ENCODE measurements at regions not wholly inside any gene's neighbourhood (a gene's known extent, or its start where the extent isn't known, plus 50 kb on each side); places are given as distances from the start of the nearest gene placed in this dataset.

GRCh38 chr16:64892835-64893785, 228.8 kb downstream of the CDH11 start:
- intact Hi-C loops (cut with DNase I, micrococcal nuclease) = no loop called here
- Mint-ChIP-seq H3K27me3 (no peaks in the 10 kb centered on the region), H3K36me3 (ENCODE audit: low read depth) (no peaks in the 10 kb centered on the region), H3K4me3 (no peak overlapping the region), H3K4me1 (no peaks in the 10 kb centered on the region), H3K9me3 (ENCODE audit: low read depth) (peaks cover 9% of the 10 kb centered on the region), H3K27ac (no peak overlapping the region)
- ChIA-PET POLR2A (no interaction called here), CTCF (no interaction called here)
- ATAC-seq (no peak), DNase-seq (no peak)

DNA sequence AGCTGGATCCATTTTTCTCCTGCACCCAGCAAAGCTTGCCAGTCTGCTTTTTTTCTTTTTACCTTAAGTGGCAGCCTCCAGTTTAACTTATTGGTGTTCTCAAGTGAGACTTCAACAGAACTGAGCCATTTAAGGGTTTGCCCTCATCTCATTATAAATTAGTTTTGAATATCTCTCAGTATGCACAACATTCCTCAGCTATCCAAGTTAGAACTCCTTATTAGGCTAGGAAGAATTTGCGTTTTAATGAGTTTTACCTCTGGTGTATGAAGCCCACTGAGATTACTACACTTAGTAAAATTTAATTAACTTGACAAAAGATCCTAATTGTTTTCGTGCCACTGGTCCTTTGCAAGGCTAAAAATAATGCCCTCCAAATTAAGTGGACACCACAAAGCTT, 232.4 kb downstream of the CDH11 start:
- ChIA-PET POLR2A (no interaction called here), CTCF (interaction anchor here (0.7 kb wide), 1 partner anchor 19 kb away, joined by 3 read pairs; no protein-coding TSS in a partner anchor)
- no peak for DNase-seq
- H3K36me3 Mint-ChIP-seq (ENCODE audit: low read depth) = no peaks in the 10 kb centered on the region
- no peaks in the 10 kb centered on the region for H3K4me1 Mint-ChIP-seq
- intact Hi-C loops (cut with DNase I, micrococcal nuclease) = no loop called here
- no peak overlapping the region for H3K4me3 Mint-ChIP-seq
- no peaks in the 10 kb centered on the region for H3K27me3 Mint-ChIP-seq
- no peak for ATAC-seq
- H3K27ac Mint-ChIP-seq = no peak overlapping the region
- H3K9me3 Mint-ChIP-seq (ENCODE audit: low read depth) = peaks cover 8% of the 10 kb centered on the region

GRCh38 chr16:64887651-64888050, 234.2 kb downstream of the CDH11 start:
- intact Hi-C loops (cut with DNase I, micrococcal nuclease) = no loop called here
- no peaks in the 10 kb centered on the region for H3K4me1 Mint-ChIP-seq
- no peaks in the 10 kb centered on the region for H3K36me3 Mint-ChIP-seq (ENCODE audit: low read depth)
- H3K27ac Mint-ChIP-seq = no peak overlapping the region
- ATAC-seq (no peak), DNase-seq (no peak)
- POLR2A ChIA-PET = no interaction called here
- CTCF ChIA-PET = no interaction called here
- H3K9me3 Mint-ChIP-seq (ENCODE audit: low read depth) = peaks cover 10% of the 10 kb centered on the region
- H3K4me3 Mint-ChIP-seq = no peak overlapping the region
- H3K27me3 Mint-ChIP-seq = no peaks in the 10 kb centered on the region

DNA sequence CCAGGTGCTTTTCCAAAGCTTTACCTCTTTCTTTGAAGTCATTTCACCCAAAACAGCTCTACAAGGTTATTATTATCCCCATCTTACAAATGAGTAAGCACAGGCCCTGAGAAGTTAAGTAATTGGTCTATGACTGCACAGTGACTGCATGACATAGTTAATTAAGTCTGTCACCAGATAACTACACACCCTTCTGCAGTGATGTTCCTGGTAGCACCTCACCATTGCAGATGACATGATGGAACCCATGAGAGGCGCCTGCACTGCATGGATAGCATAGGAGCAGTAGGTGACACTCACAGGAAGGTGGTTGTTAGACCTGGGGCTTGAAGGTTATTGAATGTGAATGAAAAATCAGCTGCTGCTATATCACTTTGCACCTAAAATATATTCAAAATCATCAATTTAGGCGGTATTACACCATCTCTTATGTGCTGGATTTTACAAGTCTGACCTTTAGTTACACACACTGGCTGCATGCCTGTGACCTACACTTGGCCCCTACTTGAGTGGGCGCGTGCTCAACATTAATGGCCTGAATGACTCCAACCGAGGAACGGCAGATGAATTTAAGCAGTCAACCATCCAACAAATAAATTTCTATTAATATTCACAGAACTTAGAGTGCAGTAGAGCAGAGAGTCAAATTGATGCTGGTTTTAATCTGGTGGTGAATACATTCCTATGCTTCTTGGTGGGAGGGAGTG, 239.6 kb downstream of the CDH11 start:
- no peak overlapping the region for H3K27ac Mint-ChIP-seq
- no peaks in the 10 kb centered on the region for H3K4me1 Mint-ChIP-seq
- H3K36me3 Mint-ChIP-seq (ENCODE audit: low read depth) = no peaks in the 10 kb centered on the region
- DNase-seq = no peak
- H3K4me3 Mint-ChIP-seq = no peak overlapping the region
- CTCF ChIA-PET = no interaction called here
- peaks cover 8% of the 10 kb centered on the region for H3K9me3 Mint-ChIP-seq (ENCODE audit: low read depth)
- no peak for ATAC-seq
- POLR2A ChIA-PET = no interaction called here
- intact Hi-C loops (cut with DNase I, micrococcal nuclease) = no loop called here
- no peaks in the 10 kb centered on the region for H3K27me3 Mint-ChIP-seq

GRCh38 chr16:64880994-64881393, 240.9 kb downstream of the CDH11 start:
- Mint-ChIP-seq H3K9me3 (ENCODE audit: low read depth) (peaks cover 6% of the 10 kb centered on the region), H3K36me3 (ENCODE audit: low read depth) (no peaks in the 10 kb centered on the region), H3K4me1 (no peaks in the 10 kb centered on the region), H3K27ac (no peak overlapping the region), H3K27me3 (no peaks in the 10 kb centered on the region), H3K4me3 (no peak overlapping the region)
- intact Hi-C loops (cut with DNase I, micrococcal nuclease) = no loop called here
- ChIA-PET CTCF (no interaction called here), POLR2A (no interaction called here)
- DNase-seq (no peak), ATAC-seq (no peak)

- no peaks in the 10 kb centered on the region for H3K4me1 Mint-ChIP-seq
- no peak overlapping the region for H3K4me3 Mint-ChIP-seq
- POLR2A ChIA-PET = no interaction called here
- CTCF ChIA-PET = no interaction called here
- H3K27me3 Mint-ChIP-seq = no peaks in the 10 kb centered on the region
- intact Hi-C loops (cut with DNase I, micrococcal nuclease) = no loop called here
- H3K36me3 Mint-ChIP-seq (ENCODE audit: low read depth) = no peaks in the 10 kb centered on the region
- no peak for DNase-seq
- ATAC-seq = no peak
- peaks cover 10% of the 10 kb centered on the region for H3K9me3 Mint-ChIP-seq (ENCODE audit: low read depth)
- no peak overlapping the region for H3K27ac Mint-ChIP-seq
These were observed 241.9 kb downstream of the CDH11 start for GRCh38 chr16:64880006-64880405.

DNA sequence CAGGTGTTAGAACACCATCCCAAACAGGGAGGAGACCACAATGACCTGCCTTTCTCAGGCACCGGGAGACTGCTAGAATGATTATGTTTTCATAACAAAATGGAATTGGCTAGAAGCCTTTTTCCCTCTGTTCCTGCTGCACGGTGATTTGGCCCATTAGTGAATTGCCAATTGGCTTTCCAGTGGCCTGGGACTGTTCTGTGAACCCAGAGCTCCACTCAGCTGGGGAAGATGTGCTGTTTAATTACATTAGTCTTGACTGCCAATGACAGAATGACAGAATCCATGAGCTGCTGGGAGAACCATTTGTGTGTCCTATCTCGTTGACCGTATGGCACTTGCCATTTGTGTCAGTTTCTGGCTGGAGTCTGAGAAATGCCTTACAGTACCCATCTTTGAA, 242.9 kb downstream of the CDH11 start:
- DNase-seq (no peak), ATAC-seq (no peak)
- ChIA-PET CTCF (no interaction called here), POLR2A (no interaction called here)
- intact Hi-C loops (cut with DNase I, micrococcal nuclease) = no loop called here
- Mint-ChIP-seq H3K27ac (no peak overlapping the region), H3K27me3 (no peaks in the 10 kb centered on the region), H3K36me3 (ENCODE audit: low read depth) (no peaks in the 10 kb centered on the region), H3K4me3 (no peak overlapping the region), H3K4me1 (no peaks in the 10 kb centered on the region), H3K9me3 (ENCODE audit: low read depth) (peaks cover 10% of the 10 kb centered on the region)

DNA sequence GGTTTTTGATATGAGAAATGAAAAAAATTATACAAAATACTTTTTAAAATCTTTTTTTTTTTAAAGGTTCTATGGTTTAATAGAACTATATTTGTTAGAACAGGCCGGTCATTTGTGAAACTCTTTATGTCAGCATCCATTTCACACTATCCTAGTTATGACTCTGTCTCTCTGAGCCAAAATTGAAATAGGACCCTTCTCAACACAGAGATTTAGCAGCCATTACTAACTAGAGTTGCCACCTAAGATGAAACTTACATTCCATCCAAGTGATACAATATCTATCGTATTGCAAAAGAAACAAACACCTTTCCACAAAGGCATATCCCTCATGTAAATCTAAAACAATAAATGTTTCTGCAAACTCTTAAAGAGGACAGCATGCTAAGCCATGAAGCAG, 249.8 kb downstream of the CDH11 start:
- Mint-ChIP-seq H3K9me3 (ENCODE audit: low read depth) (peaks cover 12% of the 10 kb centered on the region), H3K4me1 (no peaks in the 10 kb centered on the region), H3K36me3 (ENCODE audit: low read depth) (no peaks in the 10 kb centered on the region), H3K27ac (no peak overlapping the region), H3K27me3 (no peaks in the 10 kb centered on the region), H3K4me3 (no peak overlapping the region)
- intact Hi-C loops (cut with DNase I, micrococcal nuclease) = no loop called here
- POLR2A ChIA-PET = no interaction called here
- ATAC-seq = no peak
- CTCF ChIA-PET = no interaction called here
- DNase-seq = no peak

GRCh38 chr16:64870859-64871258, 251.0 kb downstream of the CDH11 start:
- H3K27me3 Mint-ChIP-seq = no peaks in the 10 kb centered on the region
- CTCF ChIA-PET = no interaction called here

GRCh38 chr16:64869781-64870180, 252.1 kb downstream of the CDH11 start:
- ATAC-seq (no peak), DNase-seq (no peak)
- CTCF ChIA-PET = no interaction called here
- H3K4me3 Mint-ChIP-seq = no peak overlapping the region
- intact Hi-C loops (cut with DNase I, micrococcal nuclease) = no loop called here
- POLR2A ChIA-PET = no interaction called here
- no peak overlapping the region for H3K27ac Mint-ChIP-seq
- no peaks in the 10 kb centered on the region for H3K36me3 Mint-ChIP-seq (ENCODE audit: low read depth)
- peaks cover 10% of the 10 kb centered on the region for H3K9me3 Mint-ChIP-seq (ENCODE audit: low read depth)
- no peaks in the 10 kb centered on the region for H3K4me1 Mint-ChIP-seq
- no peaks in the 10 kb centered on the region for H3K27me3 Mint-ChIP-seq

More at GRCh38 chr16:64870859-64871258, 251.0 kb downstream of the CDH11 start:
- intact Hi-C loops (cut with DNase I, micrococcal nuclease) = no loop called here
- ATAC-seq (no peak), DNase-seq (no peak)
- POLR2A ChIA-PET = no interaction called here
- Mint-ChIP-seq H3K4me3 (no peak overlapping the region), H3K4me1 (no peaks in the 10 kb centered on the region), H3K9me3 (ENCODE audit: low read depth) (peaks cover 14% of the 10 kb centered on the region), H3K27ac (no peak overlapping the region), H3K36me3 (ENCODE audit: low read depth) (no peaks in the 10 kb centered on the region)

- DNase-seq (no peak), ATAC-seq (no peak)
- CTCF ChIA-PET = interaction anchor here (0.6 kb wide), 1 partner anchor 704 kb away, joined by 3 read pairs; no protein-coding TSS in a partner anchor
- POLR2A ChIA-PET = no interaction called here
- H3K27ac Mint-ChIP-seq = no peak overlapping the region
- intact Hi-C loops (cut with DNase I, micrococcal nuclease) = no loop called here
- H3K27me3 Mint-ChIP-seq = no peaks in the 10 kb centered on the region
- peaks cover 7% of the 10 kb centered on the region for H3K9me3 Mint-ChIP-seq (ENCODE audit: low read depth)
- H3K4me3 Mint-ChIP-seq = no peak overlapping the region
- H3K36me3 Mint-ChIP-seq (ENCODE audit: low read depth) = no peaks in the 10 kb centered on the region
- no peaks in the 10 kb centered on the region for H3K4me1 Mint-ChIP-seq
These were observed 255.8 kb downstream of the CDH11 start for GRCh38 chr16:64866021-64866420.

DNA sequence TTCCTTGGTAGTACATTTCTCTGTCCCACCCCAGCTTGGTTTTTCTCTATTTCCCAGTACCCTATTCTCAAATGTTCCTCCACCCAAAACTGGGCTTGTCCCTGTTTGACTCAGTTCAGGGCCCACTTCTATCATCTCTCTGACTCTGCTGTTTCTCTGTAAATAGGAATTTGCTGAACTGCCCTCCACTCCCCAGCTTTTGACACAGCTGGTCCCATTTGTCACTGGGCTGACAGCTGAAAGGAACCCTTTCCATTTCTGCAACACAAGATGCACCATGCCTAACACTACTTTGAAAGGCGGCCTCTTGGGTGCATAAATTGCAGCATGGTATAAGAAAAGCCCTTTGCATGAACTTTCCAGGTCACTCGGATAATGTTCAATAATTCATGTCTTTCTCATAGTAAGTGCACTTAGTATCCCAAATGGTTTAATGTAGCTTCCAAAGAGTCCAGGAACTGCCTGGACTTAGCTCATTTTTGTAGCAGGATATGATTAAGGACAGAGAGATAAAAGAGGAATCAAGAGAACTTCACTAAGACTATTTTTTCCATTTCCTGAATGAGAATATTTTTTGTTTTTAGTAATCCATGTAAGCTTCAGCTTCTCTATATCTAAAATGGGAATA, 256.7 kb downstream of the CDH11 start:
- H3K36me3 Mint-ChIP-seq (ENCODE audit: low read depth) = no peaks in the 10 kb centered on the region
- CTCF ChIA-PET = no interaction called here
- peaks cover 10% of the 10 kb centered on the region for H3K9me3 Mint-ChIP-seq (ENCODE audit: low read depth)
- no peaks in the 10 kb centered on the region for H3K4me1 Mint-ChIP-seq
- no peak for DNase-seq
- H3K27me3 Mint-ChIP-seq = no peaks in the 10 kb centered on the region
- H3K27ac Mint-ChIP-seq = no peak overlapping the region
- intact Hi-C loops (cut with DNase I, micrococcal nuclease) = no loop called here
- no peak for ATAC-seq
- POLR2A ChIA-PET = interaction anchor here (0.6 kb wide), 1 partner anchor 472 kb away, joined by 4 read pairs; no protein-coding TSS in a partner anchor
- H3K4me3 Mint-ChIP-seq = no peak overlapping the region
